Retina (tissue), 1 donor: ENCODE measurements at regions not wholly inside any gene's neighbourhood (a gene's known extent, or its start where the extent isn't known, plus 50 kb on each side); places are given as distances from the start of the nearest gene placed in this dataset.

Experiments used
- DNase-seq: peaks from one replicate; pipeline ENCODE4 v3.0.0-alpha.2; 2016

- DNase-seq, result no peak
Observed at GRCh38 chr6:88223298-88223697, 57.2 kb upstream of the CNR1 start.

DNA sequence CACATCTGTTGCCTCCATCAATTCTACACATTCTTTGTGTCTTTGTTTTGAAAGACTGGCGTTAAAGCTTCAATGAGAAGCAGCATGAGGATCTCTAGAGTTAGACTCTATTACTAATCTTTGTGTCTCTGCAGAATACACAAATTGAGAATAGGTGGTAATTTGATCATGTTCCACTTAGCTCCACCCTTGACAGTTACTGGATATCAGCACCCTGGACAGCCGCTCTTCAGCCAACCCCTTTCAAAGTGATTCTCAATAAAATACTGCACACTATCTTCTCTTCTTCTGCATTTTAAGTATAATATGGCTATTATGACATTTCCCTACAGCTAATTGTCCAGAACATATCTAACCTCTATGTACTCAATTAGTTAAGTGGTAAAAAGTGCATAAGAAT is 54.3 kb upstream of the CNR1 start:
- DNase-seq, result no peak

GRCh38 chr6:88216182-88216581 is 50.0 kb upstream of the CNR1 start:
- no peak for DNase-seq
